K562 (cell line): ENCODE measurements at regions not wholly inside any gene's neighbourhood (a gene's known extent, or its start where the extent isn't known, plus 50 kb on each side); places are given as distances from the start of the nearest gene placed in this dataset.

Experiments
- CTCF ChIP-seq, 3 experiments: IDR thresholded peaks in 2 of 3; conservative IDR thresholded peaks in 1 of 3; 2 replicates each; pipeline ENCODE4 v1.5.1; 2011 to 2012; ENCODE audit warnings: low read length in 3 of 3, mild to moderate bottlenecking in 3 of 3, control low read depth in 2 of 3, improper control_type of control experiment in 1 of 3, inconsistent platforms in 1 of 3, low read depth in 1 of 3, mixed read lengths in 1 of 3, moderate library complexity in 1 of 3; ENCODE audit not compliant: insufficient read depth in 2 of 3
- EZH2 ChIP-seq: IDR thresholded peaks from 2 replicates; pipeline ENCODE4 v1.6.1; 2012; ENCODE audit warnings: low read depth, mild to moderate bottlenecking, inconsistent platforms, low read length, borderline replicate concordance
- GTF2B ChIP-seq: IDR thresholded peaks from 2 replicates; pipeline ENCODE4 v1.6.1; 2011; ENCODE audit not compliant: insufficient read length; ENCODE audit errors: extremely low read depth
- GTF2F1 ChIP-seq: IDR thresholded peaks from 2 replicates; pipeline ENCODE4 v1.6.1; 2011; ENCODE audit warnings: low read depth, low read length, improper control_type of control experiment
- KAT8 ChIP-seq: fragments of 450-650 bp; IDR thresholded peaks from 2 replicates; pipeline ENCODE4 v1.6.1; 2016; ENCODE audit warnings: low read depth, mild to moderate bottlenecking
- MAX ChIP-seq: sonication (generic); formaldehyde crosslinking; IDR thresholded peaks from 2 replicates; pipeline ENCODE4 v1.9.0; 2022; ENCODE audit warnings: mild to moderate bottlenecking, missing genetic modification reagents
- MCM5 ChIP-seq: fragments of 450-650 bp; IDR thresholded peaks from 2 replicates; pipeline ENCODE4 v1.6.1; 2016; ENCODE audit warnings: low read depth
- NCOA1 ChIP-seq: fragments of 450-650 bp; IDR thresholded peaks from 2 replicates; pipeline ENCODE4 v1.6.1; 2016; ENCODE audit warnings: low read depth
- NCOA6 ChIP-seq: fragments of 450-650 bp; IDR thresholded peaks from 2 replicates; pipeline ENCODE4 v1.6.1; 2017; ENCODE audit warnings: mild to moderate bottlenecking
- REST ChIP-seq, 2 experiments: fragments of 450-650 bp; formaldehyde crosslinking in 1 of 2; IDR thresholded peaks; 2 replicates each; pipeline versions ENCODE4 v1.4.0 to v1.6.1; 2014 to 2020; ENCODE audit warnings: mild to moderate bottlenecking in 2 of 2, borderline replicate concordance in 1 of 2, low read depth in 1 of 2
- SMARCB1 ChIP-seq: IDR thresholded peaks from 2 replicates; pipeline ENCODE4 v1.6.1; 2011; ENCODE audit warnings: improper control_type of control experiment, low read depth; ENCODE audit not compliant: insufficient read length
- SREBF1 ChIP-seq: fragments of 150-350 bp; IDR thresholded peaks from 2 replicates; pipeline ENCODE4 v1.6.1; 2014; ENCODE audit warnings: antibody characterized with exemption, low read depth, low read length, borderline replicate concordance
- XRCC4 ChIP-seq: IDR thresholded peaks from one replicate; pipeline ENCODE4 v1.6.1; 2011; ENCODE audit not compliant: insufficient read depth, insufficient read length; ENCODE audit errors: extremely low read depth
- ZNF431 ChIP-seq: sonication (generic); formaldehyde crosslinking; IDR thresholded peaks from 2 replicates; pipeline ENCODE4 v1.8.0; 2022; ENCODE audit warnings: mild to moderate bottlenecking, missing genetic modification reagents

- no peak for TF ChIP-seq NCOA6
- no peak for TF ChIP-seq SREBF1
- TF ChIP-seq EZH2, result no peak
- no peak for TF ChIP-seq CTCF (IDR thresholded peaks at IDR 0.05 in 2 of 3, conservative IDR thresholded peaks at IDR 0.05 in 1 of 3; ENCODE audit: insufficient read depth in 2 of 3, low read depth in 1 of 3, low read length in 3 of 3)
- no peak for TF ChIP-seq NCOA1
- TF ChIP-seq MAX (CRISPR knock-in tag), result no peak
- TF ChIP-seq MCM5, result no peak
- TF ChIP-seq KAT8, result no peak
- no peak for TF ChIP-seq SMARCB1
- no peak for TF ChIP-seq GTF2F1
- TF ChIP-seq GTF2B, result no peak
- no peak for TF ChIP-seq ZNF431
- no peak for TF ChIP-seq XRCC4
- no peak for TF ChIP-seq REST (IDR thresholded peaks at IDR 0.05; ENCODE audit: borderline replicate concordance)
- no peak for TF ChIP-seq REST (CRISPR knock-in tag; IDR thresholded peaks at IDR 0.05; ENCODE audit: low read depth)
Observed at GRCh38 chr18:78587096-78587495, 392.5 kb upstream of the SALL3 start.
